Superior temporal gyrus (tissue), 1 donor: ENCODE measurements at regions not wholly inside any gene's neighbourhood (a gene's known extent, or its start where the extent isn't known, plus 50 kb on each side); places are given as distances from the start of the nearest gene placed in this dataset.
"Not testable (repeated sequence)": the region's sequence is repeated elsewhere in the genome, so short reads cannot be mapped to it uniquely, and the experiment has no call there.

Source experiments
- DNase-seq: peaks from one replicate; pipeline ENCODE4 v3.0.0-alpha.2; 2016; ENCODE audit errors: extremely low spot score

DNA sequence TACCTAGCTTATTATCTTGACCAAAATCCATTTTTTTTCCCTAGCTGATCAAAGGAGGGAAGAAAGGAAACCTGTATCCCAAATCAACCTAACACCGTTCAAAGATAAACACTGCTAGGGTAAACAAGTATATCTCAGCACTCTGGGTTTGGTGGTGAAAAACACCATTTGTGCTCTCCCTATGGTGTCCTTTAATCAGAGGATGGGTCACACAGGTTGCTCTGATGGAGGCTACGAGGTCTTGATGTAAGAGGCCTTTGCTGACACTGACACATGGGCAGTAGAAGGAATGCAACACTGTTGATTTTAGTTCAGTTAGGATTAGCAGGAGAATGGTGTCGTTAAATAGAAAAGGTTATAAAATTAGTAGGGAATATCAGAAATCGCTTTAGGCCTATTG, 179.3 kb downstream of the HDGFL1 start:
- no peak for DNase-seq

- no peak for DNase-seq
Measured at GRCh38 chr6:22749696-22750095, 180.3 kb downstream of the HDGFL1 start.

DNA sequence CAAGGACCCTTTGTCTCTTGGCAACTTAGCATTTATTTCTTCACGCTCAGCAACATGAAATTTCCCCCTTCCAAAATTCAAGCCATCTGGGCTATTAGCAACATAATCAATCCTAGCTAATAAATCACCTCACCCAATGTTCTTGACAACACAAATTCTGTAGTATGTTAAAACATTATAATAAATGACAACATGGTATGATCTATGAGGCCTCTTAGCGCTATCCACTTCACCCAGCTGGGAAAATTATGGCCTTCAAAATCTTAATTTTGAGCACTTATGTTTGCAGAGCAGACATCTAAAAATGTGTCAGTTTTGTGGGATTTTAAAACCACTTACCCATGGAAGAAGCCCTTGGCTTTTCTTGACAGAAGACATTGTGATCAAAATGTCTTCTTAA, 181.9 kb downstream of the HDGFL1 start:
- DNase-seq: no peak

GRCh38 chr6:22752522-22752921, 183.2 kb downstream of the HDGFL1 start:
- no peak for DNase-seq

DNA sequence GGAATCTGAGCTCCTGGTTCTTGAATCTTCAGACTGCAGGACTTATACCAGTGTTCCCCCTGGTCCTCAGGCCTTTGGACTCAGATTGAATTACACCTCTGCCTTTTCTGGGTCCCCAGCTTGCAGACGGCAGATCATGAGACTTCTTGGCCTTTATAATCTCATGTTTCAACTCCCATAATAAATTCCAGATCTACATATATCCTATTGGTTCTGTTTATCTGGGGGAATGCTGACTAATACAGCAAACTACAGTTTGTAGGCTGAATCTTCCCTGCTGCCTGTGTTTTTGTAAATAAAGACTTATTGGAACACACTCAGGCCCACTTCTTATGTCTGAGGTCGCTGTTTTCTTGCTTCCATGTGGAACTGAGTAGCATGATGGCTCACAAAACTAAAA, 184.7 kb downstream of the HDGFL1 start:
- DNase-seq: no peak

DNA sequence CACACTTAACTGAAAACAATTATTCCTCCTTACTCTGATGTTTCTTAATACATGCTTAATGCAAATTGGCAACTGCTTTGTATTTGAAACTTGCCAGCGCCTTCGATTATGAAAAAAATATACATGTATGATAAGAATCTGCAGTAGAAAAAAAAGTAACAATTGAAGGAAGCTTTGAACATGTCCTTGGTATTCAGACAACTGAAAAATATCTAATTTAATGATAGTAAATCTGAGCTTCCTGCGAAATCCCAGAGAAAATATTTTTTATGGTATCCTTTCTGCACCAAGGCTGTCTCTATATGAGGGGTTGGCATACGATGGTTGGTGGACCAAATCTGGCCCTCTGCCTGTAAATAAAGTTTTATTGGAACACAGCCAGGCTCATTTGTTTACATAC, 186.2 kb downstream of the HDGFL1 start:
- no peak for DNase-seq

DNA sequence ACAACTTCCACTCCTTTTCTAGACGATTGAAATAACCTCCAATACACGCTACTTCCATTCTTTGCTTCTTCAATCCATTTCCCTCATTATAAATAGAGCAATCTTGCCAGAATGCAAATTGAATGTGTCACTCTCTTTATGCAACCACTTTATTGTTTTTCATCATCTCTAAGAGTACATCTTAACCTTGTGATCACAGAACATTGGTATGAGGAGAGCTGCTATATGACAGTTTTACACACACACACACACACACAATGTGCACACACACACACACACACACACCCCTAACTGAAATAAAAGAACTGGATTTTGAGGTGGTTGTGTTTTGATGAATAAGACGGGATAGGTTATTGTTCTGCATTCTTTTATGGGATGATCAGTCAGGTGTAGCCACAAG, 187.0 kb downstream of the HDGFL1 start:
- DNase-seq: no peak

GRCh38 chr6:22764496-22764895, 195.1 kb downstream of the HDGFL1 start:
- no peak for DNase-seq

DNA sequence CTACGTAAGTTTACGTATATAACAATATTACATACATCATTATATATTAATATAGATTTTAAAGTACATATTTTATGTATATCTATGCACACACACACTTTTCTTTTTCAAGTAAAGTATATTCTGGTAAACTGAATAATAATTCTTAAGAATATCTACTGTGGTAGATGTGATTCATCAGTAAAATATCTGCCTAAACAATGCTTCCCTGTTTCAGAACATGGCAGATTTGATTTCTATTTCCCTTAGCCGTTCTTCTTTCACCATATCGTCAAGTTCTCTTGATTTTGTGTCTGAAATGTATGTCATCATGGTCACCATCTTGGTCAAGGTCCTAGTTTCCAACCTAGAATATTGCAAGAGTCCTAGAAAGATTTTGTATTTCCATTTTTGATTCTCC, 195.6 kb downstream of the HDGFL1 start:
- no peak for DNase-seq

GRCh38 chr6:22766979-22767378, 197.6 kb downstream of the HDGFL1 start:
- no peak for DNase-seq

DNA sequence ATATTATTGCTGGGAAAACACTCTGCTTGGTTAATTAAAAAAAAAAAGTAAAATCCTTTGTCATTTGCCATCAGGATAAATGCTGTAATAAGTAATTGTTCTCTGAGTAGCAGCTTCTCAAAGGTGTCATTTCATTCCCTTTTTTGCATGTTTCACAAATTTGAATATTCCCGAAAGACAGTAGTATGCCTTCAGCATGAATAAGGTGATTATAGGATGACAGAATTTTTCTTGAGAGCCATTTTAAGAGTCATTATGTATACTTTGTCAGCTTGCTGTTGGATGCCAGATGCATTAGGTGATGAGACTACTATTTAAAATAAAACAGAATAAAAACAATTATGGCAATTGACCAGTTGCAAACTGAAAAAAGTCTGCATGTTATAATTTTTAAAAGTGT, 200.7 kb downstream of the HDGFL1 start:
- DNase-seq: no peak

GRCh38 chr6:22774129-22774528, 204.8 kb downstream of the HDGFL1 start:
- DNase-seq: no peak

GRCh38 chr6:22778438-22778837, 209.1 kb downstream of the HDGFL1 start:
- not testable (repeated sequence) for DNase-seq

GRCh38 chr6:22779062-22779461, 209.7 kb downstream of the HDGFL1 start:
- DNase-seq: no peak

DNA sequence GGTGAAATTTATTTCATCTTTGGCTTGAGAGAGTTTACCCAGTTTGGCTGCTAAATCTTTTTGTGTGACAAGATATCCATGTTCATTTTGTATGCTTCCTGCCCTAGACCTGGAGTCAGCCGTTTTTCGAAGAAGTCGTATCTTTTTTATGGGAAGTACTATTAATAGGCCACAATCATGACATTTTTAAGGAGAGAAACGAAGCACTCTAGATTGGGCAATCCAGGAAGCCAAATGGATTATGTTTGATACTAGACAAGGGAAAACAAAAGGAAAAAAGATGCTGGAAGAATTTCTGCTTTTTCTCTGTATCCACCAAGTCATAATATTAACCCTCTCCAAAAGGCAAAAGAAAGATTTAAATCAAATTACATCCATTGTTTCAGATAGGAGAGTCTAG, 214.6 kb downstream of the HDGFL1 start:
- DNase-seq: no peak

DNA sequence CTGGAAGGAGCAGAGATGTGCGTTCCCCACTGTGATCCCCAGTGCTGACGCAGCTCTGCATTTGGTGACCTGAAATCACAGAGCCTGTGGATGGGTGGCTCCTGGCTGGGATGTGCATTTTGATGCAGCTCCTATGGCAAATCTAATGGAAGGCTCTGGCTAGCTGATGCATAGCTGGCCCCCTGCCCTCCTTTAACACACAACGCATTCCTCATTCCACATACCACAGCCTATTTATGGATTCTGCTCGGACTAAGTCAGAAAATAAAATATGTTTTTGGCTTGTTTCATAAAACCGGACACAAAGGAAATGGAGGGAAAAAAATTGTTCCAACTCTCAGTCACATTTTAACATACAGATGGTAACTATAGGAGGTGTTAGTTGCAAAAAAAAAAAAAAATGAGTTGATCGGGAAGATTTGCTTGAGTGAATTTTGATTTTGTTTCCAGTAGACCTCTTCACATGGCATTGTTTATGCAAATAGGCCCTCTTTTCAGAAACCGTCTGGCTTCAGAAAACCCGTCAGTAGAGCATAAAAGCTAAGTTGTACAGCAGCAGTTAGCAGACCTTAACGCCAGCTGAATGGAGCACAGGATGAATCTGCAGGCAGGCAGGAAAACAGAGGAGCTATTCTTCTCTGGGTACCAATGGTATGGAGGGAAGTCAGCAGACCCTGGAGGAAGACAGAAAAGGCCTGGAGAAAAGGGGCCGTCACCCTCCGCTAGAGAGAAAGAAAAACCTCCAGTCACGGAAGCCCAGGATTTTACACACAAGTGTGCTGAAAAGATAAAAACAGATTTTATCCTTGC, 215.4 kb downstream of the HDGFL1 start:
- DNase-seq: peak; percentile 81

GRCh38 chr6:22788038-22788437, 218.7 kb downstream of the HDGFL1 start:
- no peak for DNase-seq

DNA sequence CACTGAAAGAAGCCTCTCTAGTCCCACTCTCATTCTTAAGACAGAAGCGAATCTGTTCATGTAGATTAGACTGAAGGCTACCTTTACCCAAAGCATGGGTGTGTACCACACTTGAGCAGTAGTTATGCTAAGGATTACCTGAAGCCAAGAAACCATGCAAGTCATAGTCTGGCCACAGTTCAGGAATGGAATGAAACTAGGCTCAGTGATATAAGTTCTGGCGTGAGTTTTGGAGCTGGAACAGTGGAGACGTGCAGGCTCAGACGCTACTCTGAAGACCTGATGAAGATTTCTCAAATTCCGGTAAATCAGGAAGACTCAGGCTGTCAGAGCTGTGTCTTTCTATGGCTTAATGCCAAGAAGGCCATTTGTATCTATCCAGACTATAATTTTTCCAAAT, 219.9 kb downstream of the HDGFL1 start:
- no peak for DNase-seq

DNA sequence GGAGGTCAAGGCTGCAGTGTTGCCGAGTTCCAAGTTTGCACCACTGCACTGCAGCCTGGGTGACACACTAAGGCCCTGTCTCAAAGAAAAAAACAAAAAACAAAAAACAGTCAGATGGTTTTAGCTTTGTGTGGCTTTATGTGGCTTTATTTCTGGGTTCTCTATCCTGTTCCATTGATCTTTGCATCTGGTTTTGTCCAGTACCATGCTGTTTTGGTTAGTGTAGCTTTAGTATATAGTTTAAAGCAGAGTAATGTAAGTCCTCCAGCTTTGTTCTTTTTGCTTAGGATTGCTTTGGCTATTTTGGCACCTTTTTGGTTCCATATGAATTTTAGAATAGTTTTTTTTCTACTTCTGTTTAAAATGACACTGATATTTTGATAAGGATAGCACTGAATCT, 225.5 kb downstream of the HDGFL1 start:
- no peak for DNase-seq

DNA sequence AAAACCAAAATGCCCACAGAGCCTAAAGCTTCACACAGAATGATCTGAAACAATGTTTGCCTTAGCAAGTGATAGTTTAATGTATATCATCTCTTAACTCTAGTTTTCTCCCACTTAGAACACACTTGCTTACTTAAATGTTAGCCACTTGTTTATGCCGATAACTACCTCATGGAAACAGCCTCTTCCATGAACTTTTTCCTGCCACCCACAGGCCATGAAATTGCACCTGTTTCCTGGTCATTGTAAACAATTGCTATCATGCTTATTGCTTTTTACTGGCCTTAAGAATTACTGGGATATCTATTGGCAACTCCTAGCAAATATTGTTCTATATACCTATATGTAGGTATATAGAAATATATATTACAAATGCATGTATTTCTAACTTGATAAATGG, 231.1 kb downstream of the HDGFL1 start:
- DNase-seq: no peak

DNA sequence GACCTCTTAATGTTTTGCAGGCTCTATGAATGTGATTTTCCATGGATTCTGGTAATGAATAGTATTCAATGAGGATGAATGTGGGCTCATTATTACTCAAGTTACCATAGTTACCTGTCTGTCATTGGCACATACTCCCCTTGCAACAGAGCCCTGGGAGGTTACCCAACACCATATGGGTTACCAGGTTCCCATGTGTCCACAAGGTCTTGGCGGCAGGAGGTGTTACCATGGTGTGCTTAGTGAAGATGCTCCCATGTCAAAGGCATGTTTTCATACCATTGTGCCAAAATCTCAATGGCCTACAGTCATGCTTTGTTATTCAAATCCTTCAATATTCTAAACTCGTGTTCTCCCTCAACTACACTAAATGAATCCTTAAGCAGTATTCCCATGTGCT, 232.5 kb downstream of the HDGFL1 start:
- no peak for DNase-seq

DNA sequence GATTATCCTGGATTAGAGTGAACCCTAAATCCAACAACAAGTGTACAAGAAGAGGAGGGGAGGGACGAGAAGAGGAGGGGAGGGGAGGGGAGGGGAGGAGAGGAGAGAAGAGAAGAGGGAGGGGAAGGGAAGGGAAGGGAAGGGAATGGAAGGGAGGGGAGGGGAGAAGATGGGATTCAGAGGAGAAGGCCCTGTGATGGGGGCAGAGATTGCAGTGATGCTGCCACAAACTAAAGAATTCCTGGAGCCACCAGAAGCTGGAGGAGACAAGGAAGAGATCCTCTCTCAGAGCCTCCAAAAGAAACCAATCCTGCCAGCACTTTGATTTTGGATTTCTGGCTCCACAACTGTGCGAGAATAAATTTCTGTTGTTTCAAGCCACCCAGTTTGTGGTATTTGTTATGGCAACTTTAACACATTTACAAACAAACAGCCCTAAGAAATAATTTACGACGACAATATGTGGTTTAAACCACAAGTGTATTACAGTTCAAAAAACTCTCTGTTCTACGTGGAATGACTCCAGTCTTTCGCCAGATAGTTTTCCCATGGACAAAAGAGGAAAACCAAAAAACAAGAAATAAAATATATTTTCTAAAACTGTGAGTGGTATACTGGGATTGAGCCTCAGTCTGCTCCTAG, 235.4 kb downstream of the HDGFL1 start:
- no peak for DNase-seq

DNA sequence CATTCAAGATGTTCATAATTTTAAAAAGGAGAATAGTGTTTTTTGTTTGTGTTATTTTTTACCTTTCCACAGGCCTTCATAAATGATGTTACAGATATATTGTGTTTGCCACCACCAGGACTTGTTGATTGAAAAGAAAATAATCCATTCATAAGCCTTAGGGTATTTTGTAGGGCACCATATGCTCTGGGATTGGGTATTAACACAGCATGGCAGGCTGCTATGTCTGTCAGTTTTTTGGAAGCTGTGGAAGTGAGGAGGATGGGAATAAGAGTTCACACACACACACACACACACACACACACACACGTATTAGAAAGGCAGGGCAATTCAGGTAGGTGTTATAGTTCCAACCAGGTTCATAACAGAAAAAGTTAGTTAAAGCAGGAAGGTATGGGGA, 237.9 kb downstream of the HDGFL1 start:
- DNase-seq: no peak

- no peak for DNase-seq
Measured at GRCh38 chr6:22807818-22808217, 238.5 kb downstream of the HDGFL1 start.
